ENCODE measurements at regions not wholly inside any gene's neighbourhood (a gene's known extent, or its start where the extent isn't known, plus 50 kb on each side); places are given as distances from the start of the nearest gene placed in this dataset.

DNA sequence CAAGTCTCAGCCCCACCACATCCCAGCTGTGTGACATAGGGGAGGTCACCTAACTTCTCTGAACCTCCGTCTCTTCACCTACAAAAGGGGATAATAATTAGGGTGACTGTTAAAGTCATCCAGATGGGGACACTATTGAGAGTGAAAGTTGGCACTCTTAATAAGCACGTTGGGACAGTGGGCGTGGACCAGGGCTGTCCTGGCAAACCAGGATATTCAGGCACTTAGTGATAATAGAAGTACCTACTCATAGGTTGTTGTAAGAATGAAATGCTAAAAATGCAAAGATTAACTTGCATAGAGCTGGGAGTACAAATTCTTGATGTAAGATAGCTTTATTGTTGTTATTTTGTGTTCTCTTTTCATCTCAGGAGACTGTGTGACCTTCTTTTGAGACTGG lies 177.9 kb downstream of the MELK start:
- no peaks in the 10 kb centered on the region for H3K9me3 Mint-ChIP-seq

More for the DNA sequence above, 177.9 kb downstream of the MELK start:
- Histone ChIP-seq H3K4me1 (ENCODE audit: insufficient read depth, low read length) (no peaks in the 10 kb centered on the region), H3K56ac (ENCODE audit: insufficient read length, low read depth, low read length) (no peak overlapping the region), H2BK120ac (ENCODE audit: low read depth, low read length, poor library complexity, severe bottlenecking) (no peak overlapping the region), H3K14ac (ENCODE audit: insufficient read depth, low read length) (no peak overlapping the region), H2BK20ac (ENCODE audit: low read depth, low read length, poor library complexity, severe bottlenecking) (no peak overlapping the region), H3K18ac (ENCODE audit: insufficient read length, low read depth, low read length) (no peak overlapping the region), H2AK5ac (ENCODE audit: insufficient read length, low read length) (no peak overlapping the region), H3K27ac (ENCODE audit: insufficient read length, low read depth, low read length) (no peak overlapping the region), H3K23ac (ENCODE audit: insufficient read length, low read depth, low read length) (no peak overlapping the region), H2BK15ac (ENCODE audit: low read depth, low read length) (no peak overlapping the region), H3K4me2 (ENCODE audit: insufficient read depth, insufficient read length, low read length) (no peak overlapping the region), H3K27me3 (ENCODE audit: insufficient read depth, low read length) (no peaks in the 10 kb centered on the region), H3K79me2 (ENCODE audit: insufficient read depth, low read length) (no peaks in the 10 kb centered on the region), H2BK12ac (ENCODE audit: insufficient read length, low read depth, low read length) (no peak overlapping the region), H4K8ac (replicated peaks; ENCODE audit: insufficient read length, low read depth, low read length) (no peak overlapping the region), H3K79me1 (ENCODE audit: insufficient read depth, low read depth, low read length, poor library complexity, severe bottlenecking) (no peaks in the 10 kb centered on the region), H3K9ac (ENCODE audit: extremely low read depth, insufficient read length, low read length) (no peak overlapping the region), H2BK5ac (ENCODE audit: insufficient read length, low read length) (no peak overlapping the region), H3K23me2 (ENCODE audit: insufficient read length, low read depth, low read length, poor library complexity, severe bottlenecking) (no peaks in the 10 kb centered on the region), H4K5ac (ENCODE audit: insufficient read length, low read depth, low read length) (no peak overlapping the region), H2AFZ (ENCODE audit: low read length) (no peak overlapping the region), H3K4ac (ENCODE audit: low read depth, low read length) (no peak overlapping the region), H3T11ph (ENCODE audit: low read length) (no peak overlapping the region), H4K20me1 (ENCODE audit: control insufficient read depth, insufficient read depth, insufficient read length) (no peaks in the 10 kb centered on the region), H4K91ac (ENCODE audit: insufficient read length, low read depth, low read length) (no peak overlapping the region), H3K9me3 (ENCODE audit: control insufficient read depth, low read depth, low read length) (no peaks in the 10 kb centered on the region)
- Mint-ChIP-seq H3K4me1 (0 out of 4 replicates have a peak, but pooled peaks cover 0 to 3% of the 10 kb centered on the region in 2 experiments), H3K4me3 (no peak overlapping the region), H3K27ac (no peak overlapping the region), H3K27me3 (ENCODE audit: low read depth) (peaks cover 65% of the 10 kb centered on the region), H3K36me3 (ENCODE audit: insufficient read depth in 1 of 3, low read depth in 3 of 3) (no peaks in the 10 kb centered on the region)
- DNase-seq, result no peak
- WGBS (ENCODE audit: extremely low coverage, insufficient read length, low lambda C conversion rate), result no CpG with 5 or more reads among the region's 3 CpGs
- TF ChIP-seq, protein P1, sequence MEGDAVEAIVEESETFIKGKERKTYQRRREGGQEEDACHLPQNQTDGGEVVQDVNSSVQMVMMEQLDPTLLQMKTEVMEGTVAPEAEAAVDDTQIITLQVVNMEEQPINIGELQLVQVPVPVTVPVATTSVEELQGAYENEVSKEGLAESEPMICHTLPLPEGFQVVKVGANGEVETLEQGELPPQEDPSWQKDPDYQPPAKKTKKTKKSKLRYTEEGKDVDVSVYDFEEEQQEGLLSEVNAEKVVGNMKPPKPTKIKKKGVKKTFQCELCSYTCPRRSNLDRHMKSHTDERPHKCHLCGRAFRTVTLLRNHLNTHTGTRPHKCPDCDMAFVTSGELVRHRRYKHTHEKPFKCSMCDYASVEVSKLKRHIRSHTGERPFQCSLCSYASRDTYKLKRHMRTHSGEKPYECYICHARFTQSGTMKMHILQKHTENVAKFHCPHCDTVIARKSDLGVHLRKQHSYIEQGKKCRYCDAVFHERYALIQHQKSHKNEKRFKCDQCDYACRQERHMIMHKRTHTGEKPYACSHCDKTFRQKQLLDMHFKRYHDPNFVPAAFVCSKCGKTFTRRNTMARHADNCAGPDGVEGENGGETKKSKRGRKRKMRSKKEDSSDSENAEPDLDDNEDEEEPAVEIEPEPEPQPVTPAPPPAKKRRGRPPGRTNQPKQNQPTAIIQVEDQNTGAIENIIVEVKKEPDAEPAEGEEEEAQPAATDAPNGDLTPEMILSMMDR (conservative IDR thresholded peaks at IDR 0.05), result no peak

Measured in H9 (cell line).